B cell (primary cell): ENCODE measurements at regions not wholly inside any gene's neighbourhood (a gene's known extent, or its start where the extent isn't known, plus 50 kb on each side); places are given as distances from the start of the nearest gene placed in this dataset.

Experiments
- ATAC-seq: fragments of 200-7000 bp; cut with Tn5 transposase; one replicate; pipeline ENCODE4 v1.10.0; 2021; ENCODE audit warnings: low read depth, mild to moderate bottlenecking, moderate number of reproducible peaks, moderate library complexity
- CTCF ChIA-PET: fragments of 350-600 bp; sonication (Branson Sonifier 250); formaldehyde crosslinking; loops from one replicate; lab custom pipeline; 2021; ENCODE audit warnings: antibody characterized with exemption, inconsistent platforms; lab: Charles Lee
- POLR2A ChIA-PET: fragments of 350-600 bp; sonication (Branson Sonifier 250); formaldehyde crosslinking; loops from one replicate; lab custom pipeline; 2021; ENCODE audit warnings: antibody characterized with exemption; lab: Charles Lee
- DNase-seq: peaks from one replicate; pipeline ENCODE4 v3.0.0; 2013
- H2AFZ ChIP-seq: 2 replicates; pipeline ENCODE4 v1.6.1; 2012; ENCODE audit warnings: mild to moderate bottlenecking, low read depth, low read length; ENCODE audit not compliant: insufficient read depth, poor library complexity, severe bottlenecking
- H3K27ac ChIP-seq, 2 donors: 1 replicate in 1 of 2; 2 replicates in 1 of 2; pipeline ENCODE4 v1.5.1; 2012 to 2013; ENCODE audit warnings: low read length in 2 of 2, mild to moderate bottlenecking in 2 of 2, moderate library complexity in 1 of 2
- H3K27me3 ChIP-seq, 4 experiments: fragments of 200-600 bp in 1 of 4; sonication (generic) in 1 of 4; replicated peaks in 1 of 4; 1 replicate in 2 of 4; 2 replicates in 2 of 4; pipeline versions ENCODE4 v1.6.1 to v1.7.0; 2013 to 2016; ENCODE audit warnings: low read length in 3 of 4, mild to moderate bottlenecking in 2 of 4, mixed read lengths in 1 of 4, moderate library complexity in 1 of 4; ENCODE audit not compliant: insufficient read depth in 4 of 4, control insufficient read depth in 3 of 4; ENCODE audit errors: control extremely low read depth in 1 of 4
- H3K36me3 ChIP-seq, 2 experiments: replicated peaks in 1 of 2; 1 replicate in 1 of 2; 2 replicates in 1 of 2; pipeline versions ENCODE4 v1.6.1 to v1.7.1; 2013; ENCODE audit warnings: low read length in 1 of 2; ENCODE audit not compliant: insufficient read depth in 2 of 2, control insufficient read depth in 1 of 2; ENCODE audit errors: control extremely low read depth in 1 of 2, extremely low read depth in 1 of 2
- H3K4me1 ChIP-seq, 2 donors: fragments of 200-600 bp in 1 of 2; sonication (generic) in 1 of 2; 1 replicate in 1 of 2; 2 replicates in 1 of 2; pipeline versions ENCODE4 v1.5.1 to v1.6.1; 2013 to 2017; ENCODE audit warnings: low read length in 2 of 2; ENCODE audit not compliant: control insufficient read depth in 2 of 2, insufficient read depth in 2 of 2
- H3K4me2 ChIP-seq: replicated peaks from 2 replicates; pipeline ENCODE3; 2012; ENCODE audit warnings: mild to moderate bottlenecking, low read depth, low read length; ENCODE audit not compliant: poor library complexity, severe bottlenecking
- H3K4me3 ChIP-seq, 5 experiments: fragments of 200-600 bp in 1 of 5; sonication (generic) in 1 of 5; 1 replicate in 3 of 5; 2 replicates in 2 of 5; pipeline versions ENCODE4 v1.5.1 to v1.7.0; 2011 to 2016; ENCODE audit warnings: low read length in 4 of 5, mild to moderate bottlenecking in 4 of 5, low read depth in 2 of 5, control low read depth in 1 of 5, moderate library complexity in 1 of 5; ENCODE audit not compliant: insufficient read depth in 1 of 5; ENCODE audit errors: control extremely low read depth in 1 of 5, extremely low read depth in 1 of 5
- H3K79me2 ChIP-seq: fragments of 200-600 bp; sonication (generic); one replicate; pipeline ENCODE4 v1.6.0; 2016; ENCODE audit warnings: low read length; ENCODE audit not compliant: control insufficient read depth, insufficient read depth
- H3K9ac ChIP-seq: fragments of 200-600 bp; sonication (generic); 2 replicates; pipeline ENCODE4 v1.6.1; 2017; ENCODE audit warnings: mild to moderate bottlenecking, low read length, moderate library complexity
- H3K9me3 ChIP-seq, 3 donors: one replicate each; pipeline versions ENCODE4 v1.6.1 to v1.7.1; 2013; ENCODE audit warnings: low read length in 2 of 3; ENCODE audit not compliant: control insufficient read depth in 2 of 3, insufficient read depth in 1 of 3; ENCODE audit errors: control extremely low read depth in 1 of 3
- H4K20me1 ChIP-seq: 2 replicates; pipeline ENCODE4 v1.6.0; 2012; ENCODE audit warnings: mild to moderate bottlenecking, low read length; ENCODE audit not compliant: insufficient read depth, control insufficient read depth, poor library complexity, severe bottlenecking
- H3K27ac Mint-ChIP-seq: one replicate; pipeline ENCODE4 v1.8.0; 2021; ENCODE audit warnings: mixed read lengths
- H3K27me3 Mint-ChIP-seq: one replicate; pipeline ENCODE4 v1.8.0; 2021; ENCODE audit warnings: mixed read lengths
- H3K4me1 Mint-ChIP-seq: one replicate; pipeline ENCODE4 v1.8.0; 2021; ENCODE audit warnings: mixed read lengths
- H3K4me3 Mint-ChIP-seq: one replicate; pipeline ENCODE4 v1.8.0; 2021; ENCODE audit warnings: mixed read lengths
- H3K9me3 Mint-ChIP-seq: one replicate; pipeline ENCODE4 v1.8.0; 2022; ENCODE audit warnings: mixed read lengths; ENCODE audit not compliant: insufficient read depth
- CTCF ChIP-seq: fragments of 200-600 bp; IDR thresholded peaks from one replicate; pipeline ENCODE4 v1.8.0; 2022; ENCODE audit warnings: antibody characterized with exemption, mild to moderate bottlenecking
- EZH2 ChIP-seq: IDR thresholded peaks from 2 replicates; pipeline ENCODE4 v1.6.1; 2012; ENCODE audit warnings: borderline replicate concordance, low read depth, mild to moderate bottlenecking, moderate library complexity, low read length; ENCODE audit not compliant: insufficient read depth, poor library complexity, severe bottlenecking
- WGBS: methylation state at CpG from one replicate; pipeline ENCODE4 v1.1.5; 2013; ENCODE audit warnings: missing lambda C conversion rate; ENCODE audit not compliant: insufficient coverage; 5-methylcytosine and 5-hydroxymethylcytosine counted together
- intact Hi-C: fragments of 100-400 bp; cut with micrococcal nuclease; formaldehyde crosslinking; loops from one replicate; pipeline ENCODE4 v1.10.0; 2022

GRCh38 chr3:117226932-117227331, 517.4 kb downstream of the TUSC7 start:
- Mint-ChIP-seq H3K27me3 (no peaks in the 10 kb centered on the region), H3K4me3 (no peak overlapping the region), H3K27ac (no peak overlapping the region), H3K4me1 (no peaks in the 10 kb centered on the region), H3K9me3 (no peaks in the 10 kb centered on the region)
- Histone ChIP-seq H3K4me3 (no peak overlapping the region), H3K27me3 (no peaks in the 10 kb centered on the region), H3K4me1 (no peaks in the 10 kb centered on the region), H4K20me1 (no peaks in the 10 kb centered on the region), H3K9ac (no peak overlapping the region), H2AFZ (no peak overlapping the region), H3K4me2 (no peak overlapping the region), H3K36me3 (no peaks in the 10 kb centered on the region), H3K9me3 (peaks cover 0 to 1% (median 0%) of the 10 kb centered on the region in 3 donors), H3K27ac (no peak overlapping the region), H3K79me2 (no peaks in the 10 kb centered on the region)
- no CpG with 5 or more reads among the region's 2 CpGs for WGBS
- ChIA-PET POLR2A (no interaction called here), CTCF (no interaction called here)
- no peak for DNase-seq
- intact Hi-C loops: no loop called here
- ATAC-seq: no peak
- no peak for TF ChIP-seq CTCF
- TF ChIP-seq EZH2: no peak

- Histone ChIP-seq H3K27ac (no peak overlapping the region), H3K79me2 (no peaks in the 10 kb centered on the region), H3K4me3 (no peak overlapping the region), H2AFZ (no peak overlapping the region), H3K36me3 (no peaks in the 10 kb centered on the region), H3K4me1 (no peaks in the 10 kb centered on the region), H3K27me3 (no peaks in the 10 kb centered on the region), H3K9ac (no peak overlapping the region), H4K20me1 (no peaks in the 10 kb centered on the region), H3K9me3 (peaks cover 0 to 1% (median 0%) of the 10 kb centered on the region in 3 donors), H3K4me2 (no peak overlapping the region)
- ATAC-seq: no peak
- Mint-ChIP-seq H3K27me3 (no peaks in the 10 kb centered on the region), H3K4me1 (no peaks in the 10 kb centered on the region), H3K9me3 (no peaks in the 10 kb centered on the region), H3K27ac (no peak overlapping the region), H3K4me3 (no peak overlapping the region)
- WGBS: no CpG with 5 or more reads among the region's 1 CpG
- TF ChIP-seq EZH2 (no peak), CTCF (no peak)
- no peak for DNase-seq
- ChIA-PET CTCF (interaction anchor here (0.7 kb wide), 1 partner anchor 229 kb away, joined by 3 read pairs; no protein-coding TSS in a partner anchor), POLR2A (no interaction called here)
- intact Hi-C loops: no loop called here
These were observed 518.9 kb downstream of the TUSC7 start for GRCh38 chr3:117228466-117228865.
